EL (cell line): ENCODE measurements at regions not wholly inside any gene's neighbourhood (a gene's known extent, or its start where the extent isn't known, plus 50 kb on each side); places are given as distances from the start of the nearest gene placed in this dataset.
"Not testable (repeated sequence)": the region's sequence is repeated elsewhere in the genome, so short reads cannot be mapped to it uniquely, and the experiment has no call there.

Experiments
- DNase-seq: peaks from one replicate; pipeline ENCODE4 v3.0.0-alpha.2; 2016

DNA sequence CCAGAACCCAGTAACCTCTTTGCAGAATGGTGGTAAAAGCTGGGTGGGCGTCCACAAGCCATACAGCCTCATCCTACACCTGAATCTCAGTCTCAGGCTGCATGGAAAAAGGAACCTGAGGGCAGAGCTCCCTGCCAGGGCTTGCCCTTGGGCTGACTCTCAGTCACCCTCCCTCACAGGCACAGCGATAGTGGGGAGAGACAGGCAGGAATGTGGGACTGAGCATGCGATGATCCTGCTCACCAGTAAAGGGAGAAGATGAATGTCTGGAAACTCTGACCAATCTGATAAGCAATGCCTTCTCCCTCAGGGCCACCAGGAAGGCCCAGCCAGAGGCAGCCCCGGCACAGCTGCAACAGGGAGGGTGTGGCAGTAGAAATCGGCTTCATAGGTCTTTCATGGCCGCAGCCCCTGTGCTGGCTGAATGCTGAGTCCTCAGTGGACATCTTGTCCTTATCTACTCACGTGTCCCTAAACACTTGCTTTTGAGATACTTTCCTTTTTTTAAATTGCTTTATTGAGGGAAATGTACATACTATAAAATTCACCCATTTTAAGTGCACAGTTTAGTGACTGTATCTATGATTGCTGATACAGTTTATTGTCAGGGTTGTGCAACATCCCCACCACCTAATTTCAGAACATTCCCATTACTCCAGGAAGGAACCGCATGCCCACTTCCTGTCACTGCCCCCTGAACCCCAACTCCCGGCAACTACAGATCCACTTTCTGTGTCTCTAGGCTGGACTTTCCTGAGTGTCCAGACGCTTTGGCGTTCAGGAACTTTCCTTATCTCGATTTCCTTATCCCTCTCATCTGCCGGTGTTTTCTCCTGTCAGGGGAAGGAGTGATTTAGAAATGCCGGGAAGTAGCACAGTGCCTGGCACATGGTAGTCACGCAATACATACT, 258.1 kb downstream of the PCNX1 start:
- peak; percentile 15 for DNase-seq

DNA sequence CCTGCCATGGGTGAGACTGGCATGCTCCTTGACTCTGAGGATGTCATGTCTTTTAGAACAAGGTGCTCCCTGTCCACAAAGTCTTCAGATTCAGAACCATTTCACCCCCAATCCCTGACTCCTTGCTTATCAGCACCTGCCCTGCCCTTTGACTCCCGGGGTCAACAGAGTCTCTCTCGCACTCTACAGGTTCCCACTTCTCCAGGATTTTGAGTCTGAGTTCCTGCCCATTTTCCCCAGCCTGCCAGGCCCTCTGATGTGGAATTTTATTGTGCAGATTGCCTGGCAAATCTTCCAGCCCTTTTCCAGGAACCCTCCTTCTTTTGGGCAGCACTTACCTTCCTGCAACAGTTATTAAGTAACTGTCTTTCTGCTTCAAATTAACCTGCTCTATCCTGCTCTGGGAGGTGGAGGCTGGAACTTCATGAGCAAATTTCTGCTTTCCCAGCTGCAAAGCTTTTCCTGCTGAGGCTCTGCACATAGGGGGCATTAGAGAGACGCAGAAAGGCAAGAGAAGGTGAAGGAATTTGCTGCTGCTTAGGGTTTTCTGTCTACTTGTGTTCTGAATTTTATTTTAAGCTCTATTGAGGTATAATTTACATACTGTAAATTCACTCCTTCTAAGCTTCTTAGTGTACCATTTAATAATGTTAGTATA, 259.1 kb downstream of the PCNX1 start:
- DNase-seq, result peak; percentile 43

DNA sequence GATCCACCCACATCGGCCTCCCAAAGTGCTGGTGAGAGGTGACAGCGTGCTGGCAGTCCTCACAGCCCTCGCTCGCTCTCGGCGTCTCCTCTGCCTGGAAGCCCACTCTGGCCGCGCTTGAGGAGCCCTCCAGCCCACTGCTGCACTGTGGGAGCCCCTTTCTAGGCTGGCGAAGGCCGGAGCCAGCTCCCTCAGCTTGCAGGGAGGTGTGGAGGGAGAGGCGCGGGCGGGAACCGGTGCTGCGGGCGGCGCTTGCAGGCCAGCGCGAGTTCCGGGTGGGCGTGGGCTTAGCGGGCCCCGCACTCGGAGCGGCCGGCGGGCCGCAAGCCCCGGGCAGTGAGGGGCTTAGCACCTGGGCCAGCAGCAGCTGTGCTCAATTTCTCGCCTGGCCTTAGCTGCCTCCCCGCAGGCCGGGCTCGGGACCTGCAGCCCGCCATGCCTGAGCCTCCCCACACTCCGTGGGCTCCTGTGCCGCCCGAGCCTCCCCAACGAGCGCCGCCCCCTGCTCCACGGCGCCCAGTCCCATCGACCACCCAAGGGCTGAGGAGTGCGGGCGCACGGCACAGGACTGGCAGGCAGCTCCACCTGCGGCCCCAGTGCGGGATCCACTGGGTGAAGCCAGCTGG, 260.2 kb downstream of the PCNX1 start:
- DNase-seq, result not testable (repeated sequence)

DNA sequence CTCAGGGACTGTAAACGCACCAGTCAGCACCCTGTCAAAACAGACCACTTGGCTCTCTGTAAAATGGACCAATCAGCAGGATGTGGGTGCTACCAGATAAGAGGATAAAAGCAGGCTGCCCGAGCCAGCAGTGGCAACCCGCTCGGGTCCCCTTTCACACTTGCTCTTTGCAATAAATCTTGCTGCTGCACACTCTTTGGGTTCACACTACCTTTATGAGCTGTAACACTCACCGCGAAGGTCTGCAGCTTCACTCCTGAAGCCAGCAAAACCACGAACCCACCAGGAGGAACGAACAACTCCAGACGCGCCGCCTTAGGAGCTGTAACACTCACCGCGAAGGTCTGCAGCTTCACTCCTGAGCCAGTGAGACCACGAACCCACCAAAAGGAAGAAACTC, 260.9 kb downstream of the PCNX1 start:
- DNase-seq, result not testable (repeated sequence)

DNA sequence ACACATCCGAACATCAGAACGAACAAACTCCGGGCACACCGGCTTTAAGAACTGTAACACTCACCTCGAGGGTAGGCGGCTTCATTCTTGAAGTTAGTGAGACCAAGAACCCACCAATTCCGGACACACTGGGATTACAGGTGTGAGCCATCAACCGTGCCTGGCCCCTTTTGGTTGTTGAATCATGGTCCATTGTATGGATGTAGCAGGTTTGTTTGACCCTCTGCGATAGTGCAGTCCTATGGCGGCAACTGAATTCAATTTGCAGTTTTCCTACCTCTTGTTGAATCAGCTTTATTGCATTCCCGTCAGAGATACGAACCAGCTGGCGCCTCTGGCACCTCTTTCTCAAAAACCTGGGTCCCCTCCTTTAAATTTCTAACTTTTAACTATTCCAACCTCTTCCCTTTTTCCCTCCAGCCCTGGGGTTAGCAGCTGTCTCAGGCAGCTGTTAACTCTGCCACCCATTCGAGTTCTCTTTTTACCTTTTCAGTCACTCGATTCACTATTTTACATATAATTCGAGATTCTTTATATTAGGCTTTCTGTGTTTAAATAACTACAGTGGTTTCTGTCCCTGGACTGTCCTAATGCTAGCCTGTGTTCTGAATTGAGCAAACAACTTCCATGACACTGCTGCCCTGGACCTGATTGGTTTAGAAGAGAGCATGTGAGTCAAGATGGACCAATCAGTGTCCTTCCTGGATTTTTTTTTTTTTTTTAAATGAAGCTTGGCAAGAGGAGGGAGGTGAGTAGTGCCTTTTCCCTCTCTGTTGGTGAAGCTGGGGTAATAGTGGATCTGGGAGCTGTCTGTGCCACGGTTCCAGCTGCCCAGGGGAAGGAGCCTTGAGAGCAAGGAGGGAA, 261.5 kb downstream of the PCNX1 start:
- DNase-seq, result no peak

DNA sequence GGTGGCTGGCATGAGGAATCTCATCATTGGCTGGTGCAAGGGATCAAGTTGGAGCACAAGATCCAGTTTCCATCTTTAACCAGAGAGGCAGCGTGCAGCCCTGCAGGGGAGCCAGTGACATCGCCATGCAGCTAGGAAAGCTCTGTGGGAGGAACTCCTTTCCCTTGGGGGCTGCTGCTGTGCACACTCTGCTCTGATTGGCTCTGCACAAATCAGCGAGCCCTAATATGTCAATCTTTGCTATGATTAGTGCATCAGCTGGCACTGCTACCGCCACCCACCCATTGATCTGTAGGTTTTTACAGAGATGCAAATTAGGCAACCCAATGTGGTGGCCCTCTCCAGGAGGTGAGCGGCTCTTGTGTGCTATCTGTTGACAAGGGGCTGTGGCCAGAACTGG, 262.6 kb downstream of the PCNX1 start:
- DNase-seq, result no peak

DNA sequence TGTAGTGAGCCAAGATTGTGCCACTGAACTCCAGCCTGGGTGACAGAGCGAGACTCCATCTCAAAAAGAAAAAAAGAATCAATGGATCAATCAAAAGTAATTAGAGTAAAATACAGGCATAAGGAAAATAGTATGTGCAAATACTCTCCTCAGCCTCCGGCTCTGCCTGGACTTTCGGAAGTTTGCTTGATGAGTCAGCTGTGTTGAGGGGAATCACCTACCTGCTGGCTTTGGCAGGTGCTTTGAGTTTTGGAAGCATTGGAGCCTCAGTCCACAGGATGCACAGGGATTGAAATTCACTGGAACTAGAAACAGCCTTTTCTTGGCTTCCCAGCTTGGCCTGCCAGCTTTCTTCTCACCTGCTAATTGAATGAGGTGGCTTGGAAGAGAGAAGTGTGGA, 268.2 kb downstream of the PCNX1 start:
- DNase-seq, result no peak

DNA sequence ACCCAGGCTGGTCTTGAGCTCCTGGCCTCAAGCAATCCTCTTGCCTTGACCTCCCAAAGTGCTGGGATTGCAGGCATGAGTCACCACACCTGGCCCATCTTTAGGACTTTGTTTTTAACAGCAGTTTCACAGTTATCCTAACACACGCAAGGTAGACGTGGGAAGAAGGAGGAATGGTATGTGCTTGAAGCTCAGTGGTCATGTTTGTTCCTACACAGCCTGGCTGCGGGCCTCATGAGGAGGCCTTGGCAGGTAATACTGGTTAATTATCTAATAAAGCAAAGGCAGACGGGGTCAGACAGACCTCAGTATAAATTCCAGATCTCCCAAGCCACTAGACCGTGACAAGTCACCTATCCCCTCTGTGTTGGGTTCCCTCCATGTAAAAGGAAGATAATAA, 271.8 kb downstream of the PCNX1 start:
- DNase-seq, result no peak

DNA sequence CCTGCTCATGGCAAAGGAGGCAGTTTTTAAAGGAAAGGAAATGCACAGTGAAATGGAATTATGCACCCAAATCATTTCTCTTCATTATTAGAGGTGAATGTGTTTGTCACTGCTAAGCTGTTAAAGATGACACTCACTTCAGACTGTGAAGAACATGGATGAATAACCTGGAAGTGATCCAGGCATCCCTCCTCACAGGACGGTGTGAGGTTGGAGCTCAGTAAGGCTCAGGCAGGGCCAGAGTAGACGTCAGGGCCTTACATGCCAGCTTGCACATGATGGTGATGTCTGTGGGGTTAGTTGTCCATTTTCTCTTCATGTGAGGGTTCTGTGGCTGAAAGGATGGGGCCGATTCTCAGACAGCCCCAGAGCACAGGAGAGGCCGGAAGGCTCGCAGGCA, 273.1 kb downstream of the PCNX1 start:
- no peak for DNase-seq

DNA sequence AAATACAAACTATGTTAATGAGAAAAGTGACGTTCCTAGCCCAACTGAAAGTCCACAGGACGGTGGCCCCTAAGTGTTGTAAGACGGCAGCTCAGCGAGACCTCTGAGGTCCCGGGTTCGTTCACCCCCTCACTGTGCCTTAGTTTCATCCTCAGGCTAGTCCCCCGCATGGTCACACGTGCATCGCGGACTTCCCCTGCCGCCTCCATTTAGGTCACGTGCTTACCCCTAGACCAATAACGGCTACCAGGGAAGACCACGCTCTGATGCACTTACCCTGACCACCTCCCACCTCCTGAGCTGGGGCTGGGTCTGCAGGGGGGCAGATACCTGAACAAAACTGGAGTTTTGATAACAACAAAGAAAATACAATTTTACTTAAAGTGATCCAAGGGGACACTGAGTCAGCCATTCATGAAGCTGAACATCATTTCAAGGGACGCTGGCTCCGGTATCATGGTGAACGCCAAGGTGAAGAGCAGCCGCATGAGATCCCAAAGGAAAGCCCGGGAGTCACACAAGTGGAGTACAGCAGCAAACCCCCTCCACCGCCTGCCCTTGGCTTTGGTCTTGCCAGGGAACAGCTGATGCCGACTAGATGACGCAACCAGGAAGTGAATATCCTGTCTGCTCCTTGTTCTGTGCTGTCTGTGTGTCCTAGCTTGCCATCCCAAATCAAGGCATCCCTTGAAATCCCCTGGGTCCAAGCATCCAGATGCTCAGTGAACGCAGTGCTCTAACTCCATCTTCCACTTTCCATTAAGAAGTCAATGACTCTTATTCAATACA, 274.1 kb downstream of the PCNX1 start:
- no peak for DNase-seq

DNA sequence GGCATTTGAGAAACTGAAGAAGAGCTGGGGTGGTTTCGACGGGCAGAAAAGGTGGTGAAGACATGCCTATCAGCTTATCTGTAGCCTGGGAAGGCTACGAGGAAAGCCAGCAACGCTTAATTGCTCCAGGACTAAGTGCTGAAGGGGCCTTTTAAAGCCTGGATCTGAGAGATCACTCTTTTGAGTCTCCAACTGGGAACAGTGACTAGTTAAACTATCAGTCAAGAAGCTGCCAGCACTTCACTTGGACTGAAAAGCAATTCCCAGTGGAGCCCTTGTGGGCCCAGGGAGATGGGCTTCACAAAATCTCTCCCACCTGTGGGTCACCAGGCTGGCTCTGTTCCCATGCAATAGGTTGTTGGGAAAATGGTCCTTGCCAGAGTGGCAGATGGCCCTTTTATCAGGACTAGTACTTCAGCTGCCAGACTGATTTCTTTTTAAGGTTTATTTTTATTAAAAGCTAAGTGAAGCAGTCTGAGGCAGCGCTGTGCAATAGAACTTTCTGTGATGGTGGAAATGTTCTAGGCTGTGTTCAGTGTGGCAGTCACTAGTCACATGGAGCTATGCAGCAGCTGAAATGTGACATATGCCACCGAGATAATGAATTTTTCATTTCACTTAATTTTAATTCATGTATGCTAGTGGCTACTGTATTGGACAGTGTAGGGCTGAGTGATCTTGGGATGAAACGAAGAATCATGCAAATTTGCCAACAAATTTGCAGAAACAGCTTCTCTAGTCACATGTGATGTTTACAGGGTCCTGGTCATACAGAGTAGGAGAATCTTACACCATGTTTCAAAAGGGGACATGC, 276.8 kb downstream of the PCNX1 start:
- no peak for DNase-seq

DNA sequence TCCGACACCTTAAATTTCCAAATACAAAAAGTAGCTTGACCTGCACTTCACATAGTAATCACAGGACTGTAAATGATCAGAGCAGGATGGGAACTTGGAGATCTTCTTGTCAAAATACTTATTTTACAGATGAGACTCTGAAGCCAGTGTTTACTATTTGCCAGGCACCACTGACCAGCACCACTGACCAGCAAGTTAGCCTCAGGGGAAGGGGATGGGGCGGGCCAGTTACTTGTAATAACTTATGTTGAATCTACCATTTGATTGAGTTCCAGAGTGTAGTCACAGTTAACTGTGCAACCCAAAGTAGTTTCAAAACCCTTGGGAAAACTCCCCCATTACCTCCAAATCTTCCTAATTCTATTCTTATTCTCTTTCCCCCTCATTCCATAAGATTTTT, 278.4 kb downstream of the PCNX1 start:
- no peak for DNase-seq

DNA sequence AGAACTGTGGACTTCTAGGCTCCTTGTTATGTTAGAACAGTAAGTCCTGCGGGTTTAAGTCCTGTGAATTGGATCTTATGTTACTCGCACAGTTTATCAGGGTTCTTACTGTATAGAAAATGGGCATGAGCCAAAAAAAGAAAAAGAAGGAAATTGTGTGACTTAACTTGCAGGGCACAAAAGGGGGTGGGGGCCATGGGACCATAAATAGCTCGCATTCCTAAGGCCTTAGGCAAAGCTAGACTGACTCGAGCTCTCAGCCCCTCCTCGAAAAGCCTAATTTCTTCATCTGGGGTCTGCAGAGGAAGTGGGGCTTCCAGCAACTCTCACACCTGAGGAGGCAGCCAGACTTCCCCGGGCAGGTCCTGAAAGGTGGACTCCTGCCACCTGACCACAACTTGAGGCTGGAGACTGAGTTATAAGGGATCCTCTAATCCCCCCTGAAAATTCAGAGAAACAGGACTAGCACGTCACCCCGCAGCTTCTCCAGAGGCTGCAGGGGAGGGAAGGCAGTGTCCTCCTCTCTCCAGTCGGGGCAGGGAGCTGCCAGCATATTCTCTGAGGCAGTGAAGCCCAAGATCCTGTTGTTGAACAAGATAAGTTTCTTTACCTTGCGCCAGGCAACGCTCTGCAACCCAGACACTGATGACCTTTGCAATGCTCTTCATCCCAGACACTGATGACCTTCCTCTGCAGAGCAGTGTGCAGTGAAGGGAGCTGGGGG, 280.5 kb downstream of the PCNX1 start:
- DNase-seq, result peak; percentile 62

DNA sequence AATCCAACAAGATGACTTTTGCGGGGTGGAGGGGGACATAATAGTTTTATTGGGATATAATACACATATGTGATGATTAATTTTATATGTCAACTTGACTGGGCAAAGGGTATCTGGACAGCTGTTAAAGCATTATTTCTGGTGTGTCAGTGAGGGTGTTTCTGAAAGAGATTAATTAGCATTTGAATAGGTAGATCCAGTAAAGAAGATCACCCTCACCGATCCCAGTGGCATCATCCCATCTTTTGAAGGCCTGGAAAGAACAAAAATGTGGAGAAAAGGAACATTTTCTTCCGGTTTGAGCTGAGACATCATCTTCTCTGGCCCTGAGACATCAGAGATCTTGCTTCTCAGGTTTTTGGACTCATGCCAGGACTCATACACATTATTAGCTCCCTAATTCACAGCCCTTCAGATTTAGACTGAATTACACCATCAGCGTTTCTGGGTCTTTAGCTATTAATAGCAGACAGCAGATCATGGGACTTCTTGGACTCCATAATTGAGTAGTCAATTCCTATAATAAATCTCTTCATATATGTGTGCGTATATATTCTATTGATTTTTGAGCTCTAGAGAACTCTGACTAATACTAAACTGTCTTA, 283.6 kb downstream of the PCNX1 start:
- DNase-seq, result no peak

DNA sequence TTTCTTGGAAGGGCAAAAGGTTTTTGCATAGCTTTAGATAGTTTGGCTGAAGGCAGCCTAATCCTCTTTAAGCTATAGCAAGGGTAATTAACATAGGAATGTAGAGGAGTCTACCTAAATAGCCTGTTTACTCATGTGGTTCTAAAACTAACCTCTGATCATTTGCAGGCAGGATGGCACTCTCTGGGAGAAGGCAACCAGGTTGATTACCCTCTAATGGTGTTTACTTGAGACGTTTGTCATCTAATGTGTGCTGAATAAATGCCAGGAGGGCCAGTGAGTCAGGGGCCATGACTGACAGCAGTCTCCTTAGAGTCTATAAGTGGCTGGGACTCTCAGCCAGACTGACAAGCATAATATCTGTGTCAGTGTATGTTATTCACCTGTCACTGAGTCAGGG, 286.4 kb downstream of the PCNX1 start:
- DNase-seq, result no peak

DNA sequence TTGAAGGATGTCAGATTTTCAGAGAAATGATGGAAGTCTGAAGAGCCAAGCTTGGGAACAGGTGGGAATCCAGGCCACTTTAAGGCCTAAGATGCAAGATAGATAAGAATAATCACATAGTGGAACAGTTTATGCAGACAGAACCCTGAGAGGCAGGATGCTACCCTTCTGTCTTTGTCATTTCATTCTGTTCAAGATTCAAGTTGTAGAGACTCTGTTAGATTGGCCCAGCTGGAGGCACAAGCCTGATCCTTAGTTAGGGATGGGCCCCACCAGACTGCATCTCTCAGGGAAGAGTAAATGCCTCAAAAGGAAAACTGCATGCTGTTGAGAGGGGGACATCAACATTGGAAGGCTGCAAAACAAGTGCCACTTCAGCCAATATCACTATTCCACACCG, 287.0 kb downstream of the PCNX1 start:
- no peak for DNase-seq

DNA sequence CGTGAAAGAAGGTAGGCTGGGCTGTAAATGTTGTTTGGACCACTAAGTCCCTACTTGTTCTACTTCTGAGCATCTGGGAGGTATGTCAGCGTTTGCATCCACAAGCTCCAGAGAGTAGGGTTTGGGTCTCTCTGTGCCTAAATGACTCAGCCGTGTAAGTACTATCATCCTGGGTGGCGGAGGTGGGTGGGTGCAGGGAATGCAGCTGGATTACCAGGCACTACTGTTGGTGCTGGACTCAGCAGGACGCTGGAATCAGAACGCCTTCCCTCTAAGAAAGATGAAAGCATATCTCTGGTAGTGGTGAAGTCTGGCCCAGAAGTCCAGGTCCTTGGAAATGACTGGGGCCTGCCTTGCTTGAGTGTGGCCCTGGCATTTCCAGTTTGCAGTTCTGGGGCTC, 289.7 kb downstream of the PCNX1 start:
- DNase-seq, result no peak

DNA sequence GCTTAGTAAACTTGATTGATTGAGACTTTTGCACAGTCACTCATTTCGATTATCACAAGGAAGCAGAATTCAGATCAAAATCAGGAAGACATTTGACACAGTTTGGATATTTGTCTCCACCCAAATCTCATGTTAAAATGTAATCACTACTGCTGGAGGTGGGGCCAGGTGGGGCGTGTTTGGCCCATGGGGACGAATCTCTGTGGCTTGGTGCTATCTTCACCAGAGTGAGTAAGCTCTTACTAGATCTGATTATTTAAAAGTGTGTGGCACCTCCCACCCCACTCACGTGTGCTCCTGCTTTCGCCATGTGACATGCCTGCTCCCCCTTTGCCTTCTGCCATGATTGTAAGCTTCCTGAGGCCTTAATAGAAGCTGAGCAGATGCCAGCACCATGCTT, 291.4 kb downstream of the PCNX1 start:
- no peak for DNase-seq

DNA sequence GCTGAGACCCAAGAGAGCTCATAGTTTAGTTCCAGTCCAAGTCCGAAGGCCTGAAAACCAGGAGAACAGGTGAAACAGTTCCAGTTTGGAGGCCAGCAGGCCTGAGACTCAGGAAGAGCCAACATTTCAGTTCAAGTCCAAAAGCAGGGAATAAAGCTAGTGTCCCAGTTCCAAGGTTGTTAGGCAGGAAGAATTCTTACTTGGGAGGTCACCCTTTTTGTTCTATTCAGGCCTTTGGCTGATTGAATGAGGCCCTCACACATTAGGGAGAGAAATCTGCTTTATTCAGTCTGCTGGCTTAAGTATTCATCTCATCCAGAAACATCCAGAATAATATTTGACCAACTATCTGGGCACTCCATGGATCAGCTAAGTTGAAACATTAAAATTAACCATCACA, 294.6 kb downstream of the PCNX1 start:
- DNase-seq, result no peak

DNA sequence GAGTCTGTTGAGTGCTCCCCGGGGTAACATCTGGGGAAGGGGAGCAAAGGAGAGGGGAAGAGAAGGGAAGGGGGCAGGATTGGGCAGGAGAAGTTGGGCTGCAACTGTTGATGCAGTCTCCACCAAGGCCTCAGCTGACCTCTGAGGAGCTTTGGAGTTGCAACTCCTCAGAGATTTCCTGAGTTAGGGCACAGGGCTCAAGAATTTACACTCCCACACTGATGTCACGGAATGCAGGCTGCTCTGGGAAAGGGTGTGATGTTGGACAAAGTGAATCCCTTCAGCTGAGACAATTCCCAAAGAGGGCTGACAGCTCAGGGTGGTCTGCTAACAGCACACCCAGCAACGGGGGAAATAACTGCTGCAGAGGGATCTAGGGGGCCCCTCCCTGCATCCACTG, 295.6 kb downstream of the PCNX1 start:
- peak; percentile 48 for DNase-seq
